C4-2B (cell line): ENCODE measurements at regions not wholly inside any gene's neighbourhood (a gene's known extent, or its start where the extent isn't known, plus 50 kb on each side); places are given as distances from the start of the nearest gene placed in this dataset.

ENCODE experiments used
- ZFX ChIP-seq: fragments of 450-650 bp; IDR thresholded peaks from 2 replicates; pipeline ENCODE4 v1.6.1; 2017
- TF ChIP-seq, protein P1 (sequence below): fragments of 450-650 bp; conservative IDR thresholded peaks from 2 replicates; pipeline ENCODE4 v1.5.1; 2017; ENCODE audit warnings: mild to moderate bottlenecking

DNA sequence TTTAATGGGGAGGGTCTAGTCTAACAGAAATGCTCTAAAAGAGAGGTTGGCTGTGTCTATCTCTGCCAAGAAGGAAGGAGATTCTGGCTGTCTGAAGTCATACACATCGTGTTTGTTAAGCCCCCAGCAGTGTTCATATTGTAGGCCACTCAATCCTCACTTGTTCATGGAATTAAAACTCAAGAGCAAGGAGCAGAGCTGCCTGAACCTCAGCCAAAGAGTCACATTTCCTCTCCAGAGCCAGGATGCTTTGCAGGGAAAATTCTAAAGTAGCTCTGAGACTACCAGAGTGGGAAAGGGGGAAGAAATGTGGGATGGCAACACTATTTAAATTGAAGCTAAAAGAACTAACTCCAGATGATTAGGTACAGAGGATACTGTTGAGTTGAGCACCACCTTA, 190.7 kb upstream of the CXCR4 start:
- TF ChIP-seq, protein P1, sequence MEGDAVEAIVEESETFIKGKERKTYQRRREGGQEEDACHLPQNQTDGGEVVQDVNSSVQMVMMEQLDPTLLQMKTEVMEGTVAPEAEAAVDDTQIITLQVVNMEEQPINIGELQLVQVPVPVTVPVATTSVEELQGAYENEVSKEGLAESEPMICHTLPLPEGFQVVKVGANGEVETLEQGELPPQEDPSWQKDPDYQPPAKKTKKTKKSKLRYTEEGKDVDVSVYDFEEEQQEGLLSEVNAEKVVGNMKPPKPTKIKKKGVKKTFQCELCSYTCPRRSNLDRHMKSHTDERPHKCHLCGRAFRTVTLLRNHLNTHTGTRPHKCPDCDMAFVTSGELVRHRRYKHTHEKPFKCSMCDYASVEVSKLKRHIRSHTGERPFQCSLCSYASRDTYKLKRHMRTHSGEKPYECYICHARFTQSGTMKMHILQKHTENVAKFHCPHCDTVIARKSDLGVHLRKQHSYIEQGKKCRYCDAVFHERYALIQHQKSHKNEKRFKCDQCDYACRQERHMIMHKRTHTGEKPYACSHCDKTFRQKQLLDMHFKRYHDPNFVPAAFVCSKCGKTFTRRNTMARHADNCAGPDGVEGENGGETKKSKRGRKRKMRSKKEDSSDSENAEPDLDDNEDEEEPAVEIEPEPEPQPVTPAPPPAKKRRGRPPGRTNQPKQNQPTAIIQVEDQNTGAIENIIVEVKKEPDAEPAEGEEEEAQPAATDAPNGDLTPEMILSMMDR: no peak
- TF ChIP-seq ZFX: no peak
